ENCODE measurements at regions not wholly inside any gene's neighbourhood (a gene's known extent, or its start where the extent isn't known, plus 50 kb on each side); places are given as distances from the start of the nearest gene placed in this dataset.

- TF ChIP-seq CTCF (IDR thresholded peaks at IDR 0.05) (no peak), RAD21 (conservative IDR thresholded peaks at IDR 0.05 in 1 of 2, IDR thresholded peaks at IDR 0.05 in 1 of 2) (no peak), MYC (IDR thresholded peaks at IDR 0.05; ENCODE audit: borderline replicate concordance, low read length) (no peak), NR3C1 (IDR thresholded peaks at IDR 0.05) (no peak), SMC3 (IDR thresholded peaks at IDR 0.05) (no peak), POLR2AphosphoS2 (conservative IDR thresholded peaks at IDR 0.05; ENCODE audit: low read length) (no peak), POLR2A (IDR thresholded peaks at IDR 0.05; ENCODE audit: low read length) (no peak), CHD2 (IDR thresholded peaks at IDR 0.05; ENCODE audit: low read length, partially characterized antibody) (no peak), JUNB (IDR thresholded peaks at IDR 0.05) (no peak), RCOR1 (IDR thresholded peaks at IDR 0.05; ENCODE audit: low read depth, low read length) (no peak), EP300 (IDR thresholded peaks at IDR 0.05) (no peak), CBX2 (IDR thresholded peaks at IDR 0.05; ENCODE audit: borderline replicate concordance, low read depth) (no peak), CBX8 (IDR thresholded peaks at IDR 0.05) (no peak)
These were observed 424.5 kb upstream of the NR3C2 start for GRCh38 chr4:148866666-148867065.
